ENCODE measurements at regions not wholly inside any gene's neighbourhood (a gene's known extent, or its start where the extent isn't known, plus 50 kb on each side); places are given as distances from the start of the nearest gene placed in this dataset.

DNA sequence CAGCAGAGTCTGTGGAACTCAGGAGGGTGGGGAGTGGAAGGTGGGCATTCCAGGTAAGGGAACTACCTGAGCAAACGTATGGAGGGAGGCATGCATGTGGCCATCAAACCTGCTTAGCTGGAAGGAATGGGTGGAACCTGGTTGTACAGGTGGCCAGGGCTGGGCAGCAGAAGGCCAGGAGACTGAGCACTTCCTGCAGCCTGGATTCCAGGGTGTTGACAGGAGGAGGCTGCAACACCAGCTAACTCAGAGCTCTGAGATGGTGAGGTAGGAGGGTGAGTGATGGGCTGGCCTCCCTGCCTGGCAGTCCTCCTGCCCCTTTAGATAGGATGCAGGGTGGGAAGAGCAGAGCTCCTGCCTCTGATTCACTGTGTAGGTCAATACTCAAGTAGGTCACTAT lies 92.5 kb upstream of the CPEB4 start:
- peak overlapping the region; percentile 24 for H3K27ac ChIP-seq (ENCODE audit: extremely low read length, insufficient read depth, low read length)
- TF ChIP-seq, protein P1, sequence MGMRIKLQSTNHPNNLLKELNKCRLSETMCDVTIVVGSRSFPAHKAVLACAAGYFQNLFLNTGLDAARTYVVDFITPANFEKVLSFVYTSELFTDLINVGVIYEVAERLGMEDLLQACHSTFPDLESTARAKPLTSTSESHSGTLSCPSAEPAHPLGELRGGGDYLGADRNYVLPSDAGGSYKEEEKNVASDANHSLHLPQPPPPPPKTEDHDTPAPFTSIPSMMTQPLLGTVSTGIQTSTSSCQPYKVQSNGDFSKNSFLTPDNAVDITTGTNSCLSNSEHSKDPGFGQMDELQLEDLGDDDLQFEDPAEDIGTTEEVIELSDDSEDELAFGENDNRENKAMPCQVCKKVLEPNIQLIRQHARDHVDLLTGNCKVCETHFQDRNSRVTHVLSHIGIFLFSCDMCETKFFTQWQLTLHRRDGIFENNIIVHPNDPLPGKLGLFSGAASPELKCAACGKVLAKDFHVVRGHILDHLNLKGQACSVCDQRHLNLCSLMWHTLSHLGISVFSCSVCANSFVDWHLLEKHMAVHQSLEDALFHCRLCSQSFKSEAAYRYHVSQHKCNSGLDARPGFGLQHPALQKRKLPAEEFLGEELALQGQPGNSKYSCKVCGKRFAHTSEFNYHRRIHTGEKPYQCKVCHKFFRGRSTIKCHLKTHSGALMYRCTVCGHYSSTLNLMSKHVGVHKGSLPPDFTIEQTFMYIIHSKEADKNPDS (CRISPR knock-in tag; IDR thresholded peaks at IDR 0.05) = no peak
- no peak for TF ChIP-seq ZFAT (CRISPR knock-in tag; conservative IDR thresholded peaks at IDR 0.05)
- no peak for TF ChIP-seq ETV5 (CRISPR knock-in tag; IDR thresholded peaks at IDR 0.05; ENCODE audit: borderline replicate concordance)
- 0 out of 2 replicates have a peak, but pooled peaks have one; percentile 0 for TF ChIP-seq BCL6 (CRISPR knock-in tag; IDR thresholded peaks at IDR 0.05)
- TF ChIP-seq, protein P2, sequence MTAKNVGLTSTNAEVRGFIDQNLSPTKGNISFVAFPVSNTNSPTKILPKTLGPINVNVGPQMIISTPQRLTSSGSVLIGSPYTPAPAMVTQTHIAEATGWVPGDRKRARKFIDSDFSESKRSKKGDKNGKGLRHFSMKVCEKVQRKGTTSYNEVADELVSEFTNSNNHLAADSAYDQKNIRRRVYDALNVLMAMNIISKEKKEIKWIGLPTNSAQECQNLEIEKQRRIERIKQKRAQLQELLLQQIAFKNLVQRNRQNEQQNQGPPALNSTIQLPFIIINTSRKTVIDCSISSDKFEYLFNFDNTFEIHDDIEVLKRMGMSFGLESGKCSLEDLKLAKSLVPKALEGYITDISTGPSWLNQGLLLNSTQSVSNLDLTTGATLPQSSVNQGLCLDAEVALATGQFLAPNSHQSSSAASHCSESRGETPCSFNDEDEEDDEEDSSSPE (CRISPR knock-in tag; IDR thresholded peaks at IDR 0.05) = no peak
- no peak for TF ChIP-seq ZNF562 (CRISPR knock-in tag; IDR thresholded peaks at IDR 0.05; ENCODE audit: borderline replicate concordance)
- TF ChIP-seq ZBTB3 (CRISPR knock-in tag; IDR thresholded peaks at IDR 0.05; ENCODE audit: borderline replicate concordance, low read depth) = no peak
- no peak for TF ChIP-seq FOSL1 (CRISPR knock-in tag; IDR thresholded peaks at IDR 0.05; ENCODE audit: borderline replicate concordance)
- TF ChIP-seq ZNF709 (CRISPR knock-in tag; IDR thresholded peaks at IDR 0.05) = peak; percentile 18; the same call in 1 of the 2 replicates
- no peak for TF ChIP-seq SMAD9 (CRISPR knock-in tag; IDR thresholded peaks at IDR 0.05)
- TF ChIP-seq HNRNPUL1 (IDR thresholded peaks at IDR 0.05; ENCODE audit: low read depth, low read length) = no peak
- TF ChIP-seq FOXC1 (CRISPR knock-in tag; IDR thresholded peaks at IDR 0.05; ENCODE audit: borderline replicate concordance) = no peak
- TF ChIP-seq ERF (CRISPR knock-in tag; IDR thresholded peaks at IDR 0.05) = no peak
- 0 out of 2 replicates have a peak, but pooled peaks have one; percentile 2 for TF ChIP-seq ZNF317 (CRISPR knock-in tag; IDR thresholded peaks at IDR 0.05)
- TF ChIP-seq SMAD1 (CRISPR knock-in tag; IDR thresholded peaks at IDR 0.05; ENCODE audit: borderline replicate concordance, low read depth) = no peak
- TF ChIP-seq, protein P3, sequence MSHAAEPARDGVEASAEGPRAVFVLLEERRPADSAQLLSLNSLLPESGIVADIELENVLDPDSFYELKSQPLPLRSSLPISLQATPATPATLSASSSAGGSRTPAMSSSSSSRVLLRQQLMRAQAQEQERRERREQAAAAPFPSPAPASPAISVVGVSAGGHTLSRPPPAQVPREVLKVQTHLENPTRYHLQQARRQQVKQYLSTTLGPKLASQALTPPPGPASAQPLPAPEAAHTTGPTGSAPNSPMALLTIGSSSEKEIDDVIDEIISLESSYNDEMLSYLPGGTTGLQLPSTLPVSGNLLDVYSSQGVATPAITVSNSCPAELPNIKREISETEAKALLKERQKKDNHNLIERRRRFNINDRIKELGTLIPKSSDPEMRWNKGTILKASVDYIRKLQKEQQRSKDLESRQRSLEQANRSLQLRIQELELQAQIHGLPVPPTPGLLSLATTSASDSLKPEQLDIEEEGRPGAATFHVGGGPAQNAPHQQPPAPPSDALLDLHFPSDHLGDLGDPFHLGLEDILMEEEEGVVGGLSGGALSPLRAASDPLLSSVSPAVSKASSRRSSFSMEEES (CRISPR knock-in tag; IDR thresholded peaks at IDR 0.05) = no peak
- TF ChIP-seq HDAC1 (CRISPR knock-in tag; IDR thresholded peaks at IDR 0.05) = 0 out of 2 replicates have a peak, but pooled peaks have one; percentile 2
- TF ChIP-seq NCOR1 (IDR thresholded peaks at IDR 0.05; ENCODE audit: borderline replicate concordance, low read length) = no peak
- TF ChIP-seq MXD4 (CRISPR knock-in tag; IDR thresholded peaks at IDR 0.05) = no peak

More for the DNA sequence above, 92.5 kb upstream of the CPEB4 start:
- Histone ChIP-seq H3K27me3 (ENCODE audit: control insufficient read depth in 1 of 2, insufficient read depth in 2 of 2, low read length in 2 of 2) (no peaks in the 10 kb centered on the region), H3K9me3 (ENCODE audit: low read length) (no peaks in the 10 kb centered on the region), H4K20me1 (ENCODE audit: insufficient read depth, low read length) (no peaks in the 10 kb centered on the region), H3K4me1 (ENCODE audit: insufficient read depth, low read length) (peaks cover 76% of the 10 kb centered on the region), H3K9ac (ENCODE audit: insufficient read depth, low read depth, low read length) (no peak overlapping the region), H3K4me3 (replicated peaks in 1 of 3; ENCODE audit: insufficient read depth in 1 of 3, low read depth in 2 of 3, low read length in 3 of 3) (no peak overlapping the region), H3K4me2 (ENCODE audit: low read depth, low read length) (peak overlapping the region; percentile 82), H2AFZ (ENCODE audit: low read length) (no peak overlapping the region), H3K79me2 (ENCODE audit: insufficient read depth, low read length) (no peaks in the 10 kb centered on the region), H3K36me3 (replicated peaks in 1 of 2; ENCODE audit: control insufficient read depth in 1 of 2, insufficient read depth in 2 of 2, low read length in 2 of 2) (no peaks in the 10 kb centered on the region)
- 62% methylated on average over 1 of the region's 1 CpG for WGBS (ENCODE audit: low lambda C conversion rate)
- FAIRE-seq = no peak
- intact Hi-C loops (cut with micrococcal nuclease; ENCODE audit: unreplicated experiment) = no loop called here
- no TSS peak for BruUV-seq (replicated peaks)
- in situ Hi-C loops (cut with HindIII; ENCODE audit: extremely low pct_ligation_motif_present, low pct_unique_long_range_greater_than_20kb) = no loop called here
- ChIA-PET POLR2A (interaction anchor here (1.5 kb wide), 1 partner anchor 29 kb away, joined by 4 read pairs; no protein-coding TSS in a partner anchor), CTCF (ENCODE audit: low intra/inter-chr PET ratio, low total read pairs) (no interaction called here)
- no peak for DNase-seq (ENCODE audit: low spot score)
- peak; percentile 32 for ATAC-seq

Measured in HepG2 (cell line).